ENCODE measurements at regions not wholly inside any gene's neighbourhood (a gene's known extent, or its start where the extent isn't known, plus 50 kb on each side); places are given as distances from the start of the nearest gene placed in this dataset.

- no peak for DNase-seq (ENCODE audit: low read depth, low spot score)
- Histone ChIP-seq H3K79me2 (ENCODE audit: control insufficient read depth, insufficient read depth, low read length) (no peaks in the 10 kb centered on the region), H3K4me3 (ENCODE audit: control insufficient read depth in 2 of 3, extremely low read depth in 1 of 3, insufficient read depth in 2 of 3, low read depth in 1 of 3, low read length in 3 of 3) (no peak overlapping the region), H3K4me1 (ENCODE audit: control insufficient read depth, extremely low read depth, insufficient read depth, low read length) (no peaks in the 10 kb centered on the region), H3K27ac (ENCODE audit: control insufficient read depth, insufficient read depth, low read length) (no peak overlapping the region), H4K20me1 (ENCODE audit: control insufficient read depth, extremely low read depth, insufficient read depth, low read length) (no peaks in the 10 kb centered on the region), H3K9me1 (ENCODE audit: control insufficient read depth, extremely low read depth, insufficient read depth, low read length) (no peaks in the 10 kb centered on the region), H3K27me3 (ENCODE audit: control insufficient read depth, extremely low read depth, insufficient read depth, low read length) (no peaks in the 10 kb centered on the region), H2AFZ (ENCODE audit: control insufficient read depth, low read length) (no peak overlapping the region), H3K9ac (ENCODE audit: control insufficient read depth, extremely low read depth, insufficient read depth, low read length) (no peak overlapping the region), H3K9me3 (ENCODE audit: control insufficient read depth, low read depth, low read length) (no peaks in the 10 kb centered on the region), H3K4me2 (ENCODE audit: control insufficient read depth, extremely low read depth, insufficient read depth, low read depth, low read length) (no peak overlapping the region), H3K36me3 (ENCODE audit: control insufficient read depth in 2 of 2, extremely low read depth in 1 of 2, insufficient read depth in 2 of 2, low read length in 2 of 2) (no peaks in the 10 kb centered on the region)
- TF ChIP-seq EZH2 (IDR thresholded peaks at IDR 0.05; ENCODE audit: low read length) (no peak), CTCF (optimal IDR thresholded peaks at IDR 0.05 in 1 of 3, IDR thresholded peaks at IDR 0.05 in 1 of 3, conservative IDR thresholded peaks at IDR 0.05 in 1 of 3; ENCODE audit: extremely low read depth in 1 of 3, insufficient read depth in 2 of 3, low read length in 3 of 3) (no peak)
- FAIRE-seq, result no peak
- dilution Hi-C loops (cut with MboI; ENCODE audit: extremely low pct_ligation_motif_present, low sequenced_read_pairs), result no loop called here
Measured at GRCh38 chr14:53401646-53402045, 248.5 kb upstream of the DDHD1 start.

GRCh38 chr14:53399057-53399456 is 245.9 kb upstream of the DDHD1 start:
- H3K9me3 ChIP-seq (ENCODE audit: control insufficient read depth, low read depth, low read length), result peaks cover 2% of the 10 kb centered on the region
- no peaks in the 10 kb centered on the region for H3K27me3 ChIP-seq (ENCODE audit: control insufficient read depth, extremely low read depth, insufficient read depth, low read length)
- no peak overlapping the region for H3K27ac ChIP-seq (ENCODE audit: control insufficient read depth, insufficient read depth, low read length)
- dilution Hi-C loops (cut with MboI; ENCODE audit: extremely low pct_ligation_motif_present, low sequenced_read_pairs), result no loop called here
- no peaks in the 10 kb centered on the region for H3K36me3 ChIP-seq (ENCODE audit: control insufficient read depth in 2 of 2, extremely low read depth in 1 of 2, insufficient read depth in 2 of 2, low read length in 2 of 2)
- peak; percentile 9 for FAIRE-seq
- H3K4me3 ChIP-seq (ENCODE audit: control insufficient read depth in 2 of 3, extremely low read depth in 1 of 3, insufficient read depth in 2 of 3, low read depth in 1 of 3, low read length in 3 of 3), result no peak overlapping the region
- no peak overlapping the region for H2AFZ ChIP-seq (ENCODE audit: control insufficient read depth, low read length)
- H3K4me1 ChIP-seq (ENCODE audit: control insufficient read depth, extremely low read depth, insufficient read depth, low read length), result no peaks in the 10 kb centered on the region
- H3K79me2 ChIP-seq (ENCODE audit: control insufficient read depth, insufficient read depth, low read length), result no peaks in the 10 kb centered on the region
- H3K9me1 ChIP-seq (ENCODE audit: control insufficient read depth, extremely low read depth, insufficient read depth, low read length), result no peaks in the 10 kb centered on the region
- H3K9ac ChIP-seq (ENCODE audit: control insufficient read depth, extremely low read depth, insufficient read depth, low read length), result no peak overlapping the region
- TF ChIP-seq CTCF (optimal IDR thresholded peaks at IDR 0.05 in 1 of 3, IDR thresholded peaks at IDR 0.05 in 1 of 3, conservative IDR thresholded peaks at IDR 0.05 in 1 of 3; ENCODE audit: extremely low read depth in 1 of 3, insufficient read depth in 2 of 3, low read length in 3 of 3) (peak; percentile 26 to 55 (median 31)), EZH2 (IDR thresholded peaks at IDR 0.05; ENCODE audit: low read length) (no peak)
- H4K20me1 ChIP-seq (ENCODE audit: control insufficient read depth, extremely low read depth, insufficient read depth, low read length), result no peaks in the 10 kb centered on the region
- no peak overlapping the region for H3K4me2 ChIP-seq (ENCODE audit: control insufficient read depth, extremely low read depth, insufficient read depth, low read depth, low read length)
- no peak for DNase-seq (ENCODE audit: low read depth, low spot score)

Measured in keratinocyte (primary cell).